Activated naive CD4-positive, alpha-beta T cell treated with anti-CD3 and anti-CD28 coated beads, Interleukin-2, amount 50 U/mL, for 72 hours (primary cell): ENCODE measurements at regions not wholly inside any gene's neighbourhood (a gene's known extent, or its start where the extent isn't known, plus 50 kb on each side); places are given as distances from the start of the nearest gene placed in this dataset.

Source experiments
- ATAC-seq, 2 donors: fragments of 150-1000 bp; cut with Tn5 transposase; 2 replicates each; pipeline ENCODE4 v1.10.0; 2021; ENCODE audit warnings: mild to moderate bottlenecking in 2 of 2, moderate library complexity in 2 of 2
- DNase-seq, 2 donors: peaks; one replicate each; pipeline ENCODE4 v3.0.0; 2021 to 2022; ENCODE audit warnings: low spot score in 2 of 2
- H3K27ac Mint-ChIP-seq, 2 donors: one replicate each; pipeline ENCODE4 v1.8.0; 2022; ENCODE audit warnings: mild to moderate bottlenecking in 2 of 2, mixed read lengths in 2 of 2
- H3K36me3 Mint-ChIP-seq, 2 donors: one replicate each; pipeline ENCODE4 v1.8.0; 2022; ENCODE audit warnings: mixed read lengths in 2 of 2
- H3K9me3 Mint-ChIP-seq, 2 donors: one replicate each; pipeline ENCODE4 v1.8.0; 2022; ENCODE audit warnings: mixed read lengths in 2 of 2

DNA sequence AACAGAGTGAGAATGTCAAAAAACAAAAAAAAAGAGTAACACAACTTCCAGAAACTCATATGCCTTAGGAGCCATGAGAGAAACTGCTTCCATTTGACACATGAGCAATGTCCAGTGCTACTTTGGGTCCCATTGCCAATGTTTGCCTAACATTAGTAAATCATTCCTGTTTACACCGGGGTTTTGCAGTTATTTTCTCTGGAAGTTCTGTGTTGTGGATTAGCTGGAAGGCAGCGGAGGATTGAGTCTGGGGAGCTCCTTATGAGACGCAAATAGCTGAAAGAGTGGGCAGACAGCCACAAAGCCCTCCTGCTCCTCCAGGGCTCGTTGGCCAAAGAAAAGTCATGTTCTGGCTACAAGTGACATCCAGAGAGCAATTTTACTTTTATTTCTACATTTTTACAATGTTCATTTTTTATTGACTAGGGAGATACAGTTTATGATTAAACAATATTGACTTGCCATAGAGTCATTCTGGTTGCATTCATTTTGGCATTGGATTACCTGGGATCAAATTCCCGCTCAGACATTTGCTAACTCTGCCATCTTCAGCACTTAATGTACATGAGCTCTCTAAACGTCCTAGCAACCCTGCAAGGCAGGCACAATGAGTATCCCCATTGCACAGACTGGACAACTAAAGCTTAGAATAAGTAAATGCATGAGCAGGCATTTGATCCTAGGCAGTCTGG lies 66.4 kb upstream of the GALNT2 start:
- ATAC-seq (no peak), DNase-seq (no peak)
- H3K27ac Mint-ChIP-seq, result no peak overlapping the region
- H3K9me3 Mint-ChIP-seq, result no peaks in the 10 kb centered on the region
- no peaks in the 10 kb centered on the region for H3K36me3 Mint-ChIP-seq

- no peak for ATAC-seq
- H3K36me3 Mint-ChIP-seq, result no peaks in the 10 kb centered on the region
- DNase-seq, result no peak
- no peak overlapping the region for H3K27ac Mint-ChIP-seq
- H3K9me3 Mint-ChIP-seq, result no peaks in the 10 kb centered on the region
Observed at GRCh38 chr1:230002164-230002803, 64.8 kb upstream of the GALNT2 start.

DNA sequence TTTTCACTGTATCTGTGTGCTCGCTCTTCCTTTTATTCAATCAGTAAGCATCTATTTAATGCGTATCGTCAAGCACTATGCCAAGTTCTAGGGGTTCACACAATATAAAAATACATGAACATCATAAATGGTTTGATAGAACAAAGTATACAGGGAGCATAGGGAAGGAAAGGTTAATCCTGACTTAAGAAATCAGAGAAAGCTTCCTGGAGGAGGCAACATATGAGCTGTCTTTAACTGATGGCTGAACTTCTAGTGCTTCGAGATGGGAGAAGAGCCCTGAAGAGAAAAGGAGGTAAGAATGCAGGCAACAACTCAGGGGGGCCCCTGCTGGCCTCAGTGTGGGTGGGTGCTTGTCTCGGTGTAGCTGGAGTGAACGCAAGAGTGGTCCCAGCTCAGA lies 63.6 kb upstream of the GALNT2 start:
- ATAC-seq (no peak), DNase-seq (no peak)
- H3K27ac Mint-ChIP-seq, result no peak overlapping the region
- H3K9me3 Mint-ChIP-seq, result no peaks in the 10 kb centered on the region
- no peaks in the 10 kb centered on the region for H3K36me3 Mint-ChIP-seq

GRCh38 chr1:230005040-230005439 lies 62.0 kb upstream of the GALNT2 start:
- DNase-seq (no peak), ATAC-seq (no peak)
- Mint-ChIP-seq H3K36me3 (no peaks in the 10 kb centered on the region), H3K27ac (no peak overlapping the region), H3K9me3 (no peaks in the 10 kb centered on the region)

GRCh38 chr1:230008721-230009120 lies 58.3 kb upstream of the GALNT2 start:
- Mint-ChIP-seq H3K36me3 (no peaks in the 10 kb centered on the region), H3K9me3 (no peaks in the 10 kb centered on the region), H3K27ac (no peak overlapping the region)
- no peak for ATAC-seq
- no peak for DNase-seq

GRCh38 chr1:230009611-230010313 lies 57.3 kb upstream of the GALNT2 start:
- DNase-seq (no peak), ATAC-seq (no peak)
- H3K36me3 Mint-ChIP-seq, result no peaks in the 10 kb centered on the region
- peak overlapping the region in 1 of 2 donors; percentile 90 for H3K27ac Mint-ChIP-seq
- no peaks in the 10 kb centered on the region for H3K9me3 Mint-ChIP-seq

GRCh38 chr1:230010603-230011332 lies 56.3 kb upstream of the GALNT2 start:
- Mint-ChIP-seq H3K36me3 (no peaks in the 10 kb centered on the region), H3K9me3 (no peaks in the 10 kb centered on the region), H3K27ac (no peak overlapping the region)
- no peak for ATAC-seq
- DNase-seq, result no peak

- ATAC-seq (no peak), DNase-seq (no peak)
- no peaks in the 10 kb centered on the region for H3K36me3 Mint-ChIP-seq
- H3K27ac Mint-ChIP-seq, result no peak overlapping the region
- H3K9me3 Mint-ChIP-seq, result no peaks in the 10 kb centered on the region
Observed at GRCh38 chr1:230011333-230012092, 55.5 kb upstream of the GALNT2 start.

DNA sequence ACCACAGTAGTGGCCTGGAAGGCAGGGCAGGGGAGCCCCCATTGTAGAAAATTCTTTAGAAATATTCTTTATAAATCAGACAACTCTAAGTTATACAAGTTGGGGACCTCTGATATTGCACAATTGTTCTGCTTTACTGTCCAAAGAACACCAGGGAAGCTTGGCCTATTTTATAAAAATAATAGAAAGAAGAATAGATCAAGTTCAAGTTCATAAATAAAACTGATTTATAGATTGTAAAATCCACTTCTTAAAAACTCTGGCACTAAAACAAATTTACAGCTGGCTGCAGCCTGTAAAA lies 55.0 kb upstream of the GALNT2 start:
- ATAC-seq (no peak), DNase-seq (no peak)
- H3K36me3 Mint-ChIP-seq, result no peaks in the 10 kb centered on the region
- no peak overlapping the region for H3K27ac Mint-ChIP-seq
- no peaks in the 10 kb centered on the region for H3K9me3 Mint-ChIP-seq

GRCh38 chr1:230012741-230013140 lies 54.3 kb upstream of the GALNT2 start:
- Mint-ChIP-seq H3K27ac (no peak overlapping the region), H3K36me3 (no peaks in the 10 kb centered on the region), H3K9me3 (no peaks in the 10 kb centered on the region)
- ATAC-seq, result no peak
- DNase-seq, result no peak

GRCh38 chr1:230016159-230016558 lies 50.9 kb upstream of the GALNT2 start:
- Mint-ChIP-seq H3K9me3 (no peaks in the 10 kb centered on the region), H3K27ac (no peak overlapping the region), H3K36me3 (no peaks in the 10 kb centered on the region)
- ATAC-seq (no peak), DNase-seq (no peak)
